ENCODE measurements at regions not wholly inside any gene's neighbourhood (a gene's known extent, or its start where the extent isn't known, plus 50 kb on each side); places are given as distances from the start of the nearest gene placed in this dataset.

DNA sequence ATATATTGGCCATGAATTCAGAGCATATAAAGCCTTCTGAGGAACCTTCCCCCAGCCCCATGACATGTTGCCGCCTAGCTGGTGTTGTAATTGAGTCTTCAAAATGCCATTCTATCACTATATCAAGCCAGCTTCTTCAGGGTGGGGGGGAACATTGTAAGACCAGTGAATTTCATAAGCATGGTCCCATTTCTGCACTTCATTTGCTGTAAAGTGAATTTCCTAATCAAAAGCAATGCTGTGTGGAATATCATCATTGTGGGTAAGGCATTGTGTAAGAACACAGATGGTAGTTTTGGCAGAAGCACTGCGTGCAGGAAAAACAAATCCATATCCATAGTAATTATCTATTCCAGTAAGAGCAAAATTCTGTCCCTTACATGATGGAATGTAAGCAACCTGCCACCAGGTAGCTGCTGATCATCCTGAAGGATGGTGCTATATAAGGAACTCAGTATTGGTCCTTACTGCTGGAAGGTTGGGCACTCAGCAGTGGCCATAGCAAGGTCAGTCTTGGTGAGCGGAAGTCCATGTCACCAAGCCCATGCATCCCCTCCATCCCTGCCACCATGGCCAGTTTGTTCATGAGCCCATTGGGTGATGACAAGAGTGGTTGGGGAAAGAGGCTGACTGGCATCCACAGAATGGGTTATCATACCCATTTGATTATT lies 159.4 kb downstream of the COPS8 start:
- no peak for DNase-seq (ENCODE audit: low spot score)

DNA sequence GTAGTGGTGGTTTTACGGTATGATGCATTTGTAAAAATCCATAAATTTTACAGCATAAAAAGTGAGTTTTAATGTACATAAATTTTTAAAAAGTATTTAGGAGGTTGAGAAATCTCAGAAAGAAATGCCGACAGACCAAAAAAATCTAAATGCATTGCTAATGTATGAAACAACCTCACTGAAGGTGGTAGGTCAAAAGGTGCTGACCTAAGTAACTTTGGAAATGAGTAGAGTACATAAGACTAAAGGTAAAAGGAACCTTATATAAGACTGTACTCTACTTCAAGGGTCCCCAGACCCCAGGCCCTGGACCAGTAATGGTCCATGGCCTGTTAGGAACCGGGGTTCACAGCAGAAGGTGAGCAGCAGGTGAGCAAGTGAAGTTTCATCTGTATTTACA lies 163.4 kb downstream of the COL6A3 start:
- DNase-seq (ENCODE audit: low spot score): no peak

DNA sequence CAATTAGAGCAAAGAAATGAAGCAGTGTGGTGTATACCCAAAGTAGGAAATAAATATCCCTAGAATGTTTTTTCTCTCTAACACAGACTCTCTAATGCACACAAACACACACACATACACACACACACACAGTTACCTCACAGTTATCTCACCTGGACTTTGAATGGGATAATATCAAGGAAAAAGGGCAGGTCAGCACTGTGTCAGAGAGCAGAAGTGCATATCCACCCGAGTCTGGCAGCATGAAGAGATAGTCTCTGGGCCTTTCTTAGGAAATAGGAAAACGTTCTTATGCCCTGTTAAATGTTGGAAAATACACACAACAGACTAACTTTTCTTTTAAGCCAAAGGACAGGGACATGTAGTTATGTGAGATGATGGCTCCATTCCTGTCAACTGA lies 162.0 kb downstream of the COL6A3 start:
- no peak for DNase-seq (ENCODE audit: low spot score)

DNA sequence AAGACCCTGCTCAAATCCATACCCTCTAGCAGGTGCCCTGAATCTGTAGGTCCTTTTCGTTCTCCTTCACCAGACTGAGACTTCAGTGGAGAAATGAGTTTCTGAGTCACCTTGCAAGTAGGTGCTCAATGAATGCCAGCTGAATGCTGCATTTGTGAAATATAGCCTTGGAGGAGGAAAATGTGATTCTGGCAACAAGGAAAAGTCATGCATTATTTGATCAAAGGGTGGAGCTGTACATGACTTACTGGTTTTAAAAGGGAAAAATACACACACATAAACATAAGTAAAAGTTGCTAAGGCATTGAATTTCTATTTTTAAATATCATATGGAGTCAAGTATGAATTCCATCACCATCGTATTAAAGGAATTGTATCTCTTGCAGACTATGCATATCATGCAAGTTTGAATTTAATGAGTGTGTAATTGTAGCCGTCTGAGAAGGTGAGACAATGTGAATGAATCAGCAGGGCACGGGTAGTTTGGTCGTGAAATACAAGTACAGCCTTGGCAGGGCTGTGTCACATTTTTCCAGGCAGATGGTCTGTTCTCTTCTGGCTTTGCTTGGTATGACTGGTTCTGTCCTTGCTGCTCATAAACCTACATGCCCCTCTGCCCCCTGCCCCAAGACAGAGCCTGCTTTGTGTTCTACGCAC lies 160.8 kb downstream of the COL6A3 start:
- no peak for DNase-seq (ENCODE audit: low spot score)

DNA sequence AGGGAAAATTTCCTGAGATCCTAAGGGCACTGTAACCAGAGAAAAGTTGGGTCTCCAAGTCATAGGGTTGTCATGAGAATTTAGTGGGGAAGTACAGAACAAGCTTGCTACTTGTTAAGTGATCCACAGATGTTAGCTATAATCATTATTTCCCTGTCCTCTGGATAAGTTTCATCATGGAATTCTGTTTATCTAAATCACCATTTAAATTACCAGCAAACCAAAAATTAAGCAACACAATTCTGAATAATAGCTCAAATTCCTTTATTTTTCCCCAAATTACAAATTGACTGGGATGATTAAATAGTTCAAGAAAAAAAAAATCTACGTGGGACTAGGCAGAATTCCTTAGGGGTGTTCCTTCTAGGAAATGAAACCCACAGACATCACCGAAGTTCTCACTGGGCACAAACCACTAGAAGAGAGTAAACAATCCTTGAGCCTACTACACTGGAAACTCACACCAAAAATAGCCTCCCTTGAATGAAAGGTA lies 159.5 kb downstream of the COL6A3 start:
- DNase-seq (ENCODE audit: low spot score): no peak

DNA sequence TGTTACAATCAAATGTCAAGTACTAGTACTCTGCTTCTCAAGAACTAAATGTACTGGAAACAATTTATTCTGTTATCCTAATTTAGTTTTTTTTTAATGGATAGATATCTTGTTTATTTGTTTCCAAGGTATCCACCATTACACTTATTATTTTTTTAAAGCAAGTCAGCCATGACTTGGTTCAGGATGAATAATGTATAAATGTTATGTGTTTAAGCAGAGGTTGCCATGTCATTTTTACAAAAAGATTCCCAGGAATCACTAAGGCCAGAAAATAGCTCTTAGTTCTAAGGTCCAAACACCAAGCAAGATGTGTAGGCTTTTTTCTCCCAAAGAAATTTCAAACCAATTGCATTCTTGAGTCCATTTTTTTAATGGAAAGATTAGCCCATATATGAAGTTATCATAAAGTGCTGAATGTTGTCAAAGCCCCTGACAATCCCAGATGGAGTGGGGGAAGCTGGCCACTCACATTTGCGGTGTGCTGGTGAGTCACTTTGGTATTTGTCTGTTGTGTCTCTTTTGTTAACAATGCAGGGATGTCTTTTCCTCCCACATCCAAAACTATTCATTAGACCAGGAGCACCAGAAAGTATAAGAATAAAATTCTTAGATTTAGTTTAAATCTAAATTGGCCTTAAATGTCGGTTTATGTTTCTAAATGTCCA lies 158.9 kb downstream of the COL6A3 start:
- DNase-seq (ENCODE audit: low spot score): peak; percentile 50

DNA sequence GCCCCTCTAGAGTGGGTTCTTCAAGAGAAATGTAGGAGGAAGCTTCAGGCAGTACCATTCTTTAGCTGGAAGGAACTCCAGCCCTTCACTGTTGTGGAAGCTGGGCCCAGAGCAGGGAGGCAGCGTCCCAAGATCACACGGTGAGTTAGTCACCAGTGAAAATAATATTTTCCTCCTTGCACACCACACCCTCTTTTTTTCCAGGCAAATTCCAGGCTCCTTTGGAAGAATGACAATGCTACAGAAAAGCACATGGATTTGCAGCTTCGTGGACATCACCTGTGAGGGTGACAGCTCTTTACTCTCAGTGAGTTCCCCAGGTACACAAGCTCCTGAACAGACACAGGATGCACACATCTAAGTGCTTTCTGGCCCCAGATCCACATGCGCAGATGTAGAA lies 157.1 kb downstream of the COL6A3 start:
- no peak for DNase-seq (ENCODE audit: low spot score)

DNA sequence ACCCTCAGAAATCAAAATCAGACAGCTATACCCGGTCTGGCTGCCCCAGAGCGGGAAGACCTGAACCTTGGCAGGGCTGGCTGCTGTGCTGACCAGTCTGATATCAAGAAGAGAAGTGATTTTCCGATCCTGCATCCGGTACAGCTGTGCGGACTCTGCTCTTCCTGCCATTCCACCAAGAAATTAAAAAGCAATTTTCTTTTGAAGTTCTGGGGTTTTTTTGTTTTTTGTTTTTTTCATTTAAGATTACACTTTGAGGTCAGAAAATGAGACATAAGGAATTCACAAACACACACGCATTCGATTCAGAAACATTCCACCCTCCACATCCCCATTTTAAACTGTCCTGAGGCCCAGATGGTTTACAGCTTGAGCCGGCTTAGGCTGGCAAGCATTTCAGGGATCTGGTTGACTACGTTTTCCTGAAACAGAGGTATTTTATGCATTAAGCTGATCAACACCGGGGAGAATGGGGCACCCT lies 156.5 kb downstream of the COL6A3 start:
- DNase-seq (ENCODE audit: low spot score): no peak

DNA sequence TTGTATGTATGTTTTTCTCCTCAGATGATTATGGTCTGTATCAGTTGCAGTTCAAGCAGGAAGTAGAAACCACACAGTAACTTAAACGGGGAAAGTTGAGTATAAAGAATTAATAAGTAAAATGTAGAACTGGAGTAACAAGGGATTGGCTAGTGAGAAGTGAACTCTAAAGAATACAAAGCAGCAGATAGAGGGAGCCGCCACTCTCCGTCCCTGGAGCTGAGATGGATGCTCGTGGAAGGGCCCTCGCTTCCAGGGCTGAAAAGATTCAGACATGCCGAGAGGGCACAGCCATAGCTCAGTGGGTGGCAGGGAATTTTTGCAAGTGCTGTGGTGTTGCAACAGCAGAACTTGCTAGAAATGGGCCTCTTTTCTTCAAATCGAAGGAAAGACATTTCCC lies 155.8 kb downstream of the COL6A3 start:
- no peak for DNase-seq (ENCODE audit: low spot score)

DNA sequence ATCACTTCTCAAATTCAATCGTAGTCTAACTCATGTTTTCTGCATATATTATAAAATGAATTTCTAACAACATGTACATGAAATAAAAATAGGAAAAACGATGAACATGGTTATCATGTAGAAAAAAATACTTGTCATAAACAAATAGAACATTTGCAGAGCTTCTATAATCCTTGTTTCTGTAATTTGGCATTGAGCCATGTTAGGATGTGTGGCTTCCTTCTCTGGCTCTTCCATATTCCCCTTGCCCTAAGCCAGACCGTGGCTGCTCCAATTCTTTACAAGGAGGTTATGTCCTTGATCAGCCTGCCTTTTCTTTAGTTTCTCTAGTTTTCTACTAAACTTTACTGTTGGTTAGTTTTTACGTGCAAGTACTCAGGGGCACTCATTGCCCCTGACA lies 155.3 kb downstream of the COL6A3 start:
- DNase-seq (ENCODE audit: low spot score): no peak

DNA sequence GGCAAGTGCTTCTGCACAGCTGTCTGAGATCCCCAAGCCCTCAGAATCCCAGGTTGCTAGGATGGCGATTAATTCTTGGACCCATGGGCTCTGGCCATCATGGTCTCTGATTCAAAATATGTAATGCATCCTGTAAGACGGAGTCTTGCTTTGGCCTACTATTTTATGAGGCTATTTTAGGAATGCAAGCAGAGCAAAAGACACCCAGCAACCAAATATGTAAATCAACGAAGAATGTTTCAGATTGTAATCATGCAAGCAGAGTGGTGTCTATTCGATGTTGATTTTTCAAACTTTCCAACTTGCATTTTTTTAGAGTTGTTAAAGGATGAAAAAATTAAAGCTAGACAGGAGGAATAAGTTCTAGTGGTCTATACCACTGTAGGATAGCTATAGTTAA lies 154.8 kb downstream of the COL6A3 start:
- DNase-seq (ENCODE audit: low spot score): no peak

DNA sequence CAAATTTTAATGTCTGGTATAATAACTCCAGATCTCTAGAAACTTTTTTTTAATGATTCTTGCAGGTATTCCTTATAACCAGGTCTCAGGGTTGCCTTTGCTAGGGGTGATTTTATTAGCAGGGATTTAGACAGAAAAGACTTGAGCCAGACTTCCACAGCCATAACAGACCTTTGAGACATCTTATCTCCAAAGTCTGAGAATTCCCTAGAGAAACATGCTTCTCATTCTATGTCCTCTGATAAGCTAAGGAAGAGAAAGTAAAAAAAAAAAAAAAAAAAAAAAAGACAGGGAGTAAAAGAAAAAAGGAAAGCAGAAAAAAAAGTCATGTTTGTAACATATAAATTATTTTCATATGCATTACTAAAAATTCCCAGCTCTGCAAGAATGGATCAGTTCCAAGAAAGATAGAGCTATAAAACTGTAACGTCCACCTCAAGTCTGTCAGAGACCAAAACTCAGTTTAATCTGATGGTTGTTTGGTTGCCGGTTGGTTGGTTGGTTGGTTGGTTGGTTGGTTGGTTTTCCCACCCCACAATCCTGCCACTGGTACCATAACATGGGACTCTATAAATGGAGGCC lies 153.8 kb downstream of the COL6A3 start:
- DNase-seq (ENCODE audit: low spot score): no peak

DNA sequence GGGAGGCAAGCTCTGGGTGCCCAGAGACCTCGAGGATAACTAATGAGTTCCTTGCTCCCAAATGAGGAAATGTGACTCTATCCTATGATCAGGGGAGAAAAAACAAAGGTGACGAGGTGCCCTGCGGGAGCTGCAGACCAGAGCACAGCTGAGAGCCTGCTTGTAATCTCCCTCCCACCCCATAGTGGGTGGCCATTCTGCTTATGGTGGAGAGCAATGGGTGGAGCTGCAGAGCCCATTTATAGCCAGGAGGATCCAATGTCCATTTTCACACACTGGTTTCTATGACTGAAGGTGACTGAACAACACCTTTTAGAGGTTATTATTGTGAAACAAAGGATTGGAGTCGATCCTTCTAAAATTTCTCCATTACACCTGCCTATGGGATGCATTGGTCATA lies 153.3 kb downstream of the COL6A3 start:
- no peak for DNase-seq (ENCODE audit: low spot score)

DNA sequence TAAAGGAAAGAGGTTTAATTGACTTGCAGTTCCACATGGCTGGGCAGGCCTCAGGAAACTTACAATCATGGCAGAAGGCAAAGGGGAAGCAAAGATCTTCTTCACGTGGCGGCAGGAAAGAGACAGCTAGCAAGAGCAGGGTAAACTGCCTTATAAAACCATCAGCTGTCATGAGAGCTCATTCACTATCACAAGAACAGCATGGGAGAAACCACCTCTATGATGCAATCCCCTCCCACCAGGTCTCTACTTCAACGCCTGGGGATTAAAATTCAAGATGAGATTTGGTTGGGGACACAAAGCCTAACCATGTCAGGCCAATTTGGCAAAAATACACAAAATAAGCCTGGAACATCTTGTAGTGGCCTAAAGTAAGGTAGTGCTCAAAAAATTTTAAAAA lies 152.6 kb downstream of the COL6A3 start:
- no peak for DNase-seq (ENCODE audit: low spot score)

DNA sequence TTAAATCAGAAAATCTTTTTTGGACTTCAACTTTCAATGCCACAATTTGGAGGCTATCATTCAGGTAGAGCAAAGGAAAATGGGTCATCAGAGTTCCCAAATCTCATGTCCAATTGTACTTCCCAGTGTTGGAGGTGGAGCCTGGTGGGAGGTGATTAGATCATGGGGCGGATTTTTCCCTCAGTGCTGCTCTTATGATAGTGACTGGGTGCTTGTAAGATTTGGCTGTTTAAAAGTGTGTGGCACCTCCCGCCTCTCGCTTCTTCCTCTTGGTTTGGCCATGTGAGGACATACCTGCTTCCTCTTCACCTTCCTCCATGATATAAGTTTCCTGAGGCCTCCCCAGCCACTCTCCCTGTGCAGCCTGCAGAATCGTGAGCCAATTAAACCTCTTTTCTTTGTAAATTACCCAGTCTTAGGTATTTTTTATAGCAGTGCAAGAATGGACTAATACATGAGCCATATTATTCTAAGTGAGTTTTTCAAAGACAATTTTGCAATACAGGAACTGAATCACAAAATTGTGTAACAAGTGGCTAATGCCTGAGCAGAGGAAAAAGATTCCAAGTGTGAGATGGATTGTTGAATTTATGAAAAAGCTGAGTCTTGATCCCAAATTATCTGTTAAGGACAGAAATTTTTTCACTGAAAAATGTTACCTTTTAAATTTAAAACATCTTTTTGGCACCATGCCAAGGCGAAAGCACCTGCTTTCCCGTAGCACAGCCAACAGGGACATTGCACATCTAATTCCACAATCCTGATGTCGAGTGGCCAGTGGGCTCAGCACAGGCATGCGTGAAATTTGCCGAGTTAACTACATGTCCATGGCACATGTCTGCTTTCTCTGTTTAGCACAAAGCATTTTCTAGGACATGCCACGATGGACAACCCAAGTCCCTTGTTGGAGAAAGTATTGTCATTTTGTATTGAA lies 150.9 kb downstream of the COL6A3 start:
- no peak for DNase-seq (ENCODE audit: low spot score)

DNA sequence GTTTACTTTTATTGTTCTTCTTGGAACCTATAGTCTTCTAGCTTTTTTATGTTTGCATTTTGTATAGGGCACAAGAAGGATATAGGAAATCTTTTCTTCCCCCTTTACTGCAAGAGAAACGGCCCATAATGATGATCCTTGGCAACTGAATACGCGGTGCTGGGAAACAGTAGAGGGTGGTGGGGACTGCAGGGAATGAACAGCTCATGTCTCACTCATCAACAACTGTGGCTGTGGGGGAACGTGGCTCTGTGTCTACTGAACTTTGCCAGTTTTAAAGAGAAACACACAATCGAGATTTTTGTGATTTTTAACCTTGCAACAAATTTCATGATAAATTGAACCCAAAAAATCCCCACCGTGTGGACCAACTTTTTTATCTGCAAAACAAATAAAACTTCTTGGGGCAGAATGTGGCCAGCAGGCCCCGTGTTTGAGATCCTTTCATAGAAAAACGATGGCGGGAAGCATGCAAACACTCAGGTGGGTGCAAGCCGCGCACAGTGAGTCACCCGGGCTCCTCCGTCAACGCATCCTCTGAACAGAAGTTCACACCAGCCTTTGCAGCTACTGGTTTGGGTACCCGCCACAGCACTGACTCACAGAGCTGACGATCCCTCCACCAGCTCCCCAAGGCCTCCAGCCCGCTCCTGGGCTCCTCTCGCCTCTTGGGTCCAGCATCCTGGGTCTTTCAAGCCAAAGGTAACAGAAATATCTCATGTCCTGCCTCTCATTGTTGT lies 149.3 kb downstream of the COL6A3 start:
- no peak for DNase-seq (ENCODE audit: low spot score)

DNA sequence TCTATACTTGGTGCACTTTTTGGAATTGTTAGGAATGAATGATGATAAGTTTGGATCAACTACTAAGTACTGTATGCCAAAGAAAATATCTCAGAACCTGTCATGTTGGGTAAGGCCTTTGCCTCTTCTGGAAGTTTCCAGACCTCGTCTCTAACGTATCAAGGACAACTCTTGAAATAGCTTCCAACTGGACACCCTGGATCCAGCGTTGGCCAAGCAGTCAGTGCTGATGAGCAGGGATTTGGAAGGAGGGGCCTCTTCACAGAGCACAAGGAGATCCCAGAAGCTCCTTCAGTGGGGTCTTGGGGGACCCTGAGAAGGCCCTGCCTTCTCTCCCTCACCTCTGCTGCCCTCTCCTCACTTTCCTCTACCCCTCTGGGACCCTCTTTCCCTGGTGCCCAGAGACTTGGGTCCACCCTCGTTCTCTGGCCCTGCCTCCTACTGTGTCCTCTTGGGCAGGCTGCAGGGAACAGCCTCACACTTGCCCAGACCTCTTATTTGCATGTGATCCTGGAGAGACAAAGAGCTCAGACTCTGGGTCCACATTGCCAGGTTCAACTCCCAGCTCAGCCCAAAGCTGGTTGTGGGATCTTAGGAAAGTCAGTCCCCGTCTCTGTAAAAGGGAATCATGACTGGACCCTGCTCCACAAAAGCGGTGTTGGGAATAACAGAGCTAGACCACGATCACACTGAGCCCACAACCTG lies 145.8 kb downstream of the COL6A3 start:
- no peak for DNase-seq (ENCODE audit: low spot score)

DNA sequence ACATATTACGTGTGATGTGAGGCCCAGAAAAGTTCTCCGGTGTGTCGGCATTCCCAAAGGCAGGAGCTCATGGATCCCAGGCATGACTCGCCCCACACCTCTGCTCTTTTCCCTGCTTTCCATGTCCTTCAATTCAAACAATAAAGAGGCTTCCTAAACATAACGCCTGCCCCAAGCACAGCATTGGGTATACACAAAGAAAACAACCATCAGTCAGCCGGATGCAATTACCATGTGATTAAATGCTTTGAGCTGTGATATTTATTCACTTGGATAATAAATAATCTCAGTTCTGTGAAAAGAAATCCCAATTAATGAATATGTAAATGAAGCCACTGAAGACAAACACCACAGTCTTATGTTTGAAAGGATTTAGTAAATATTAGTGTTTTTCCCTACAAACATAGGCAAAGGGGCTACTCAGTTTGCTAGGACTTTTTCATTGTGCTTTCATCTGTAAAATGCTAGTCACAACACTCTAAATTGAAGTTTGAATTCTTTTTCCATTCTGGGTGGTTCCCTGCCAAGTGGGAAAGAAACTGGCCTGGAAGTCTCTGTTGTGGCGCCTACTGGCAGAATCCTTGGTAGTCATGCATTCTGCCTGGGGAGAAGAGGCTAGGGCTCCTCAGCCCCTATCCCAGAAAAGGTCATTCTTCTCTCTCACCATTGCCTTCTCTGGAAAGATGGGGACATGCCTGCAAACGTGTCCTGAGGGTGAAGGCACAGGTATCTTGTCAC lies 144.7 kb downstream of the COL6A3 start:
- DNase-seq (ENCODE audit: low spot score): no peak

DNA sequence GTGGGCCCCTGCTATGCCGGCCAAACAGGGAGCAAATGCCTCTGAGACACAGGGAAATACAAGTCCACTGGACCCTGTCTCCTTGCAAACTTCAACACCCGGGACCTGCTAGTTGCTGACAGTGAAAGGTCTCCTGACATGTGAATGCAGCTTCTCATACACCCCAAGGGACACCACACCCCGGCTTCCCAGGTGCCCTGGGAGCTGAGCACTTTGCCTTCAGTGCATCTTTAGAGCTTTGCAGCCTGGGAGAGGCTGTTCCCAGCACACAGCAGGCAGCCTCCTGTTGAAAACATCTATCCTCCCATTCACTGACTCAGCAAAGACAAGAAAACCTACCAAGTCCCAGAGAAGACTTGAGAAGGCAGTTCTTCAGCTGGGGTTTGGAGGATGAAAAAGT lies 143.4 kb downstream of the COL6A3 start:
- DNase-seq (ENCODE audit: low spot score): no peak
